RCC 7860 (cell line): ENCODE measurements at regions not wholly inside any gene's neighbourhood (a gene's known extent, or its start where the extent isn't known, plus 50 kb on each side); places are given as distances from the start of the nearest gene placed in this dataset.

Source experiments
- DNase-seq: peaks from one replicate; pipeline ENCODE4 v3.0.0-alpha.2; 2015; ENCODE audit warnings: low spot score
- FAIRE-seq: peaks from 2 replicates; lab custom pipeline; 2012; peaks lifted over from hg19 to GRCh38; lab: Jason Lieb, UNC

- DNase-seq (no peak), FAIRE-seq (no peak)
Measured at GRCh38 chr11:112728288-112728687, 232.9 kb upstream of the NCAM1 start.

- DNase-seq (no peak), FAIRE-seq (no peak)
Measured at GRCh38 chr11:112728716-112729115, 232.5 kb upstream of the NCAM1 start.

- FAIRE-seq (no peak), DNase-seq (no peak)
Measured at GRCh38 chr11:112730591-112730990, 230.6 kb upstream of the NCAM1 start.

- DNase-seq (no peak), FAIRE-seq (no peak)
Measured at GRCh38 chr11:112731538-112731937, 229.7 kb upstream of the NCAM1 start.

- FAIRE-seq = no peak
- DNase-seq = no peak
Measured at GRCh38 chr11:112732031-112732430, 229.2 kb upstream of the NCAM1 start.

GRCh38 chr11:112734207-112734606 is 227.0 kb upstream of the NCAM1 start:
- FAIRE-seq (no peak), DNase-seq (no peak)

- DNase-seq (no peak), FAIRE-seq (no peak)
Measured at GRCh38 chr11:112735470-112735869, 225.8 kb upstream of the NCAM1 start.

GRCh38 chr11:112744041-112744440 is 217.2 kb upstream of the NCAM1 start:
- no peak for DNase-seq

GRCh38 chr11:112745973-112746372 is 215.2 kb upstream of the NCAM1 start:
- no peak for DNase-seq
- FAIRE-seq = no peak

More at GRCh38 chr11:112744041-112744440, 217.2 kb upstream of the NCAM1 start:
- no peak for FAIRE-seq

- DNase-seq (no peak), FAIRE-seq (no peak)
Measured at GRCh38 chr11:112748252-112748651, 213.0 kb upstream of the NCAM1 start.

GRCh38 chr11:112748713-112749543 is 212.3 kb upstream of the NCAM1 start:
- DNase-seq (no peak), FAIRE-seq (no peak)

- DNase-seq (no peak), FAIRE-seq (no peak)
Measured at GRCh38 chr11:112751329-112751728, 209.9 kb upstream of the NCAM1 start.

GRCh38 chr11:112751772-112752171 is 209.4 kb upstream of the NCAM1 start:
- FAIRE-seq = no peak
- no peak for DNase-seq

- DNase-seq (no peak), FAIRE-seq (no peak)
Measured at GRCh38 chr11:112752563-112752962, 208.7 kb upstream of the NCAM1 start.

- FAIRE-seq (no peak), DNase-seq (no peak)
Measured at GRCh38 chr11:112753706-112754105, 207.5 kb upstream of the NCAM1 start.

- DNase-seq (no peak), FAIRE-seq (no peak)
Measured at GRCh38 chr11:112759418-112759817, 201.8 kb upstream of the NCAM1 start.

- DNase-seq (no peak), FAIRE-seq (no peak)
Measured at GRCh38 chr11:112760396-112761059, 200.7 kb upstream of the NCAM1 start.

GRCh38 chr11:112761911-112762706 is 199.1 kb upstream of the NCAM1 start:
- DNase-seq (no peak), FAIRE-seq (no peak)

GRCh38 chr11:112762707-112763090 is 198.5 kb upstream of the NCAM1 start:
- DNase-seq (no peak), FAIRE-seq (no peak)

- FAIRE-seq (no peak), DNase-seq (no peak)
Measured at GRCh38 chr11:112765337-112765736, 195.9 kb upstream of the NCAM1 start.

- FAIRE-seq (no peak), DNase-seq (no peak)
Measured at GRCh38 chr11:112769170-112769569, 192.1 kb upstream of the NCAM1 start.

GRCh38 chr11:112769584-112769983 is 191.6 kb upstream of the NCAM1 start:
- FAIRE-seq (no peak), DNase-seq (no peak)
